K562 (cell line): ENCODE measurements at regions not wholly inside any gene's neighbourhood (a gene's known extent, or its start where the extent isn't known, plus 50 kb on each side); places are given as distances from the start of the nearest gene placed in this dataset.

Experiments
- ATAC-seq: fragments of 200-7000 bp; cut with Tn5 transposase; 3 replicates; pipeline ENCODE4 v1.9.1; 2020; ENCODE audit warnings: moderate library complexity
- BruUV-seq: library from RNA; stranded (reverse); fragments of 400-500 nt; replicated peaks from 2 replicates; lab custom pipeline; 2021; lab: Mats Ljungman, UMichigan
- CTCF ChIA-PET: fragments of 300-600 bp; formaldehyde crosslinking; extraction: SDS; loops from one replicate; lab custom pipeline; 2021; ENCODE audit warnings: low intra/inter-chr PET ratio; lab: Yijun Ruan, JAX
- POLR2A ChIA-PET: fragments of 300-600, 350-650 bp; sonication (Branson Sonifier 250); formaldehyde crosslinking; extraction: SDS; loops from one replicate; lab custom pipeline; 2021; ENCODE audit warnings: antibody characterized with exemption, inconsistent platforms; lab: Yijun Ruan, JAX
- DNase-seq, 4 experiments: peaks; one replicate each; pipeline versions ENCODE4 v3.0.0 to v3.0.0-alpha.2; 2011 to 2018; ENCODE audit warnings: low spot score in 3 of 4, mixed read lengths in 3 of 4; ENCODE audit errors: extremely low read depth in 1 of 4
- FAIRE-seq: peaks from 2 replicates; lab custom pipeline; 2011; peaks lifted over from hg19 to GRCh38; lab: Jason Lieb, UNC
- H2AFZ ChIP-seq: 2 replicates; pipeline ENCODE4 v1.6.0; 2011; ENCODE audit warnings: low read depth, low read length, control low read depth, inconsistent platforms
- H3K27ac ChIP-seq: fragments of 200-600 bp; 3 replicates; pipeline ENCODE4 v1.8.0; 2011; ENCODE audit warnings: low read depth, mild to moderate bottlenecking, control low read depth, inconsistent platforms, low read length, moderate library complexity, mixed read lengths; ENCODE audit errors: extremely low read depth
- H3K27me3 ChIP-seq, 2 experiments: fragments of 300-600 bp in 1 of 2; 2 replicates in 1 of 2; 3 replicates in 1 of 2; pipeline versions ENCODE4 v1.6.0 to v1.8.0; 2011; ENCODE audit warnings: inconsistent platforms in 2 of 2, low read length in 2 of 2, mild to moderate bottlenecking in 1 of 2, mixed read lengths in 1 of 2, moderate library complexity in 1 of 2; ENCODE audit not compliant: control insufficient read depth in 2 of 2, insufficient read depth in 2 of 2
- H3K36me3 ChIP-seq: fragments of 300-600 bp; 3 replicates; pipeline ENCODE4 v1.8.0; 2011; ENCODE audit warnings: mild to moderate bottlenecking, low read length, inconsistent platforms; ENCODE audit not compliant: control insufficient read depth, insufficient read depth
- H3K4me1 ChIP-seq, 2 experiments: fragments of 200-600 bp in 1 of 2; replicated peaks in 1 of 2; 2 replicates in 1 of 2; 3 replicates in 1 of 2; pipeline versions ENCODE4 v1.5.1 to v1.8.0; 2011; ENCODE audit warnings: inconsistent platforms in 2 of 2, low read length in 2 of 2, mild to moderate bottlenecking in 1 of 2, mixed read lengths in 1 of 2, moderate library complexity in 1 of 2; ENCODE audit not compliant: control insufficient read depth in 2 of 2, insufficient read depth in 2 of 2
- H3K4me2 ChIP-seq: 2 replicates; pipeline ENCODE4 v1.6.1; 2011; ENCODE audit warnings: low read length, control low read depth, inconsistent platforms, mixed read lengths; ENCODE audit not compliant: insufficient read depth
- H3K4me3 ChIP-seq: fragments of 200-600 bp; sonication (generic), shearing (Covaris generic); 2 replicates; pipeline ENCODE4 v1.5.1; 2016; ENCODE audit warnings: control low read depth, inconsistent platforms
- H3K79me2 ChIP-seq: fragments of 200-600 bp; 3 replicates; pipeline ENCODE4 v1.8.0; 2011; ENCODE audit warnings: low read length, inconsistent platforms; ENCODE audit not compliant: control insufficient read depth, insufficient read depth
- H3K9ac ChIP-seq, 2 experiments: 2 replicates each; pipeline versions ENCODE4 v1.6.0 to v1.6.1; 2011; ENCODE audit warnings: low read depth in 2 of 2, low read length in 2 of 2, control low read depth in 1 of 2, inconsistent platforms in 1 of 2, mild to moderate bottlenecking in 1 of 2, mixed read lengths in 1 of 2; ENCODE audit not compliant: insufficient read depth in 1 of 2
- H3K9me1 ChIP-seq: one replicate; pipeline ENCODE4 v1.6.0; 2011; ENCODE audit warnings: inconsistent platforms, mild to moderate bottlenecking, low read length, moderate library complexity; ENCODE audit not compliant: control insufficient read depth, insufficient read depth
- H3K9me3 ChIP-seq: replicated peaks from 2 replicates; pipeline ENCODE4 v1.5.1; 2011; ENCODE audit warnings: low read depth, low read length, inconsistent platforms; ENCODE audit not compliant: control insufficient read depth, insufficient read depth
- H4K20me1 ChIP-seq: replicated peaks from 2 replicates; pipeline ENCODE4 v1.6.1; 2011; ENCODE audit warnings: low read length, inconsistent platforms, mixed read lengths; ENCODE audit not compliant: control insufficient read depth, insufficient read depth
- MLLT1 ChIP-seq, 2 experiments: fragments of 450-650 bp; IDR thresholded peaks; 2 replicates each; pipeline ENCODE4 v1.6.1; 2016
- RHOXF2B ChIP-seq: fragments of 250-450 bp; sonication (Bioruptor Pico); conservative IDR thresholded peaks from 2 replicates; pipeline ENCODE4 v1.5.1; 2021
- TAF15 ChIP-seq: fragments of 200-400 bp; formaldehyde crosslinking; IDR thresholded peaks from 2 replicates; pipeline ENCODE4 v1.6.1; 2017; ENCODE audit warnings: mild to moderate bottlenecking, low read depth, low read length, moderate library complexity
- TCF7 ChIP-seq: sonication (generic); IDR thresholded peaks from 2 replicates; pipeline ENCODE4 v1.6.1; 2016; ENCODE audit warnings: antibody characterized with exemption, borderline replicate concordance
- YY1 ChIP-seq, 3 experiments: IDR thresholded peaks; 2 replicates each; pipeline ENCODE4 v1.6.1; 2011; ENCODE audit warnings: low read length in 2 of 3, mild to moderate bottlenecking in 2 of 3, moderate library complexity in 2 of 3, borderline replicate concordance in 1 of 3, control low read depth in 1 of 3, low read depth in 1 of 3; ENCODE audit not compliant: insufficient read depth in 3 of 3, insufficient replicate concordance in 2 of 3, control insufficient read depth in 1 of 3, insufficient read length in 1 of 3; ENCODE audit errors: extremely low read depth in 1 of 3
- ZBED1 ChIP-seq: IDR thresholded peaks from 2 replicates; pipeline ENCODE4 v1.6.1; 2014
- ZSCAN29 ChIP-seq: fragments of 450-650 bp; IDR thresholded peaks from 2 replicates; pipeline ENCODE4 v1.6.1; 2017
- WGBS: fragments of 100-300 bp; shearing (Covaris generic); methylation state at CpG from one replicate; pipeline ENCODE4 v1.1.6; 2016; ENCODE audit warnings: low coverage, mixed read lengths; ENCODE audit not compliant: insufficient coverage; ENCODE audit errors: missing lambda C conversion rate; 5-methylcytosine and 5-hydroxymethylcytosine counted together
- in situ Hi-C: fragments of 300-500 bp; cut with MboI; formaldehyde crosslinking; loops from 4 replicates; pipeline ENCODE4 v1.15.0; 2018; ENCODE audit warnings: inconsistent platforms, mixed read lengths
- intact Hi-C: fragments of 100-400 bp; cut with micrococcal nuclease; formaldehyde crosslinking; loops from 2 replicates; pipeline ENCODE4 v1.14.2; 2022

GRCh38 chr5:6544561-6544935 lies 88.3 kb downstream of the NSUN2 start:
- Histone ChIP-seq H3K27me3 (peaks cover 21 to 46% of the 10 kb centered on the region in 2 experiments; a peak in 4 of 5 replicates), H4K20me1 (peaks cover 7% of the 10 kb centered on the region), H3K4me2 (no peak overlapping the region), H3K9ac (no peak overlapping the region), H2AFZ (no peak overlapping the region), H3K36me3 (no peaks in the 10 kb centered on the region), H3K79me2 (no peaks in the 10 kb centered on the region), H3K4me3 (no peak overlapping the region), H3K9me3 (no peaks in the 10 kb centered on the region), H3K27ac (no peak overlapping the region), H3K9me1 (no peaks in the 10 kb centered on the region), H3K4me1 (no peaks in the 10 kb centered on the region)
- FAIRE-seq (no peak), ATAC-seq (no peak), DNase-seq (no peak)
- BruUV-seq = no TSS peak
- POLR2A ChIA-PET = no interaction called here
- TF ChIP-seq TCF7 (no peak), RHOXF2B (CRISPR knock-in tag) (no peak), TAF15 (no peak), MLLT1 (IDR thresholded peaks at IDR 0.05) (no peak), ZBED1 (no peak), ZSCAN29 (no peak), YY1 (IDR thresholded peaks at IDR 0.05; ENCODE audit: borderline replicate concordance in 1 of 3, control insufficient read depth in 1 of 3, extremely low read depth in 1 of 3, insufficient read depth in 3 of 3, insufficient read length in 1 of 3, insufficient replicate concordance in 2 of 3, low read depth in 1 of 3, low read length in 2 of 3) (no peak)
- intact Hi-C loops (no loop called here), in situ Hi-C loops (no loop called here)
- CTCF ChIA-PET = no interaction called here
- 5% methylated on average over 5 of the region's 5 CpGs for WGBS
